ENCODE measurements at regions not wholly inside any gene's neighbourhood (a gene's known extent, or its start where the extent isn't known, plus 50 kb on each side); places are given as distances from the start of the nearest gene placed in this dataset.

- TF ChIP-seq, protein P1, sequence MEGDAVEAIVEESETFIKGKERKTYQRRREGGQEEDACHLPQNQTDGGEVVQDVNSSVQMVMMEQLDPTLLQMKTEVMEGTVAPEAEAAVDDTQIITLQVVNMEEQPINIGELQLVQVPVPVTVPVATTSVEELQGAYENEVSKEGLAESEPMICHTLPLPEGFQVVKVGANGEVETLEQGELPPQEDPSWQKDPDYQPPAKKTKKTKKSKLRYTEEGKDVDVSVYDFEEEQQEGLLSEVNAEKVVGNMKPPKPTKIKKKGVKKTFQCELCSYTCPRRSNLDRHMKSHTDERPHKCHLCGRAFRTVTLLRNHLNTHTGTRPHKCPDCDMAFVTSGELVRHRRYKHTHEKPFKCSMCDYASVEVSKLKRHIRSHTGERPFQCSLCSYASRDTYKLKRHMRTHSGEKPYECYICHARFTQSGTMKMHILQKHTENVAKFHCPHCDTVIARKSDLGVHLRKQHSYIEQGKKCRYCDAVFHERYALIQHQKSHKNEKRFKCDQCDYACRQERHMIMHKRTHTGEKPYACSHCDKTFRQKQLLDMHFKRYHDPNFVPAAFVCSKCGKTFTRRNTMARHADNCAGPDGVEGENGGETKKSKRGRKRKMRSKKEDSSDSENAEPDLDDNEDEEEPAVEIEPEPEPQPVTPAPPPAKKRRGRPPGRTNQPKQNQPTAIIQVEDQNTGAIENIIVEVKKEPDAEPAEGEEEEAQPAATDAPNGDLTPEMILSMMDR (IDR thresholded peaks at IDR 0.05; ENCODE audit: poor library complexity, severe bottlenecking), result no peak
- TF ChIP-seq EP300 (conservative IDR thresholded peaks at IDR 0.05; ENCODE audit: poor library complexity, severe bottlenecking) (no peak), POLR2AphosphoS5 (IDR thresholded peaks at IDR 0.05) (no peak), EZH2 (IDR thresholded peaks at IDR 0.05; ENCODE audit: borderline replicate concordance, insufficient read depth, low read length, poor library complexity, severe bottlenecking) (no peak)
These were observed 229.7 kb upstream of the KCND2 start for GRCh38 chr7:120043250-120043649.

Data from neural cell (in vitro differentiated cells).